ENCODE measurements at regions not wholly inside any gene's neighbourhood (a gene's known extent, or its start where the extent isn't known, plus 50 kb on each side); places are given as distances from the start of the nearest gene placed in this dataset.

- no peak overlapping the region for H3K27ac ChIP-seq
- no peaks in the 10 kb centered on the region for H3K27me3 ChIP-seq
- intact Hi-C loops (cut with DNase I): no loop called here
- no peaks in the 10 kb centered on the region for H3K36me3 ChIP-seq
- H3K4me1 ChIP-seq: no peaks in the 10 kb centered on the region
- ATAC-seq: no peak
- H3K9me3 ChIP-seq: no peaks in the 10 kb centered on the region
- TF ChIP-seq POLR2A (IDR thresholded peaks at IDR 0.05) (no peak), CTCF (IDR thresholded peaks at IDR 0.05) (no peak)
- 81 to 86% (median 84%) methylated on average over 3 of the region's 3 CpGs for WGBS, 4 donors
- no peak for DNase-seq
- H3K4me3 ChIP-seq: no peak overlapping the region
Observed at GRCh38 chr7:115680921-115681320, 349.6 kb downstream of the TFEC start.

GRCh38 chr7:115679976-115680375 lies 350.6 kb downstream of the TFEC start:
- no peak overlapping the region for H3K4me3 ChIP-seq
- ATAC-seq: peak in 1 of 4 donors; percentile 39
- no peak for DNase-seq
- H3K27ac ChIP-seq: no peak overlapping the region
- TF ChIP-seq CTCF (IDR thresholded peaks at IDR 0.05) (peak in 9 of 12 donors; percentile 8 to 46 (median 25)), POLR2A (IDR thresholded peaks at IDR 0.05) (no peak)
- H3K27me3 ChIP-seq: no peaks in the 10 kb centered on the region
- no peaks in the 10 kb centered on the region for H3K4me1 ChIP-seq
- intact Hi-C loops (cut with DNase I): loop anchor here in 2 of 10 donors (5.0 to 10.0 kb wide), 2 partner anchors 813 to 815 kb away; no protein-coding TSS in a partner anchor
- no peaks in the 10 kb centered on the region for H3K9me3 ChIP-seq
- 15 to 20% (median 18%) methylated on average over 2 of the region's 2 CpGs for WGBS, 4 donors
- H3K36me3 ChIP-seq: no peaks in the 10 kb centered on the region

GRCh38 chr7:115679423-115679822 lies 351.1 kb downstream of the TFEC start:
- intact Hi-C loops (cut with DNase I): loop anchor here in 2 of 10 donors (5.0 to 10.0 kb wide), 2 partner anchors 812 to 815 kb away; no protein-coding TSS in a partner anchor
- no peak for ATAC-seq
- WGBS, 4 donors: 89 to 98% (median 92%) methylated on average over 4 of the region's 4 CpGs
- no peak for TF ChIP-seq CTCF (IDR thresholded peaks at IDR 0.05)
- no peak for TF ChIP-seq POLR2A (IDR thresholded peaks at IDR 0.05)
- H3K4me1 ChIP-seq: no peaks in the 10 kb centered on the region
- no peaks in the 10 kb centered on the region for H3K36me3 ChIP-seq
- H3K27ac ChIP-seq: no peak overlapping the region
- DNase-seq: no peak
- no peaks in the 10 kb centered on the region for H3K27me3 ChIP-seq
- H3K9me3 ChIP-seq: no peaks in the 10 kb centered on the region
- H3K4me3 ChIP-seq: no peak overlapping the region

GRCh38 chr7:115678086-115678982 lies 352.2 kb downstream of the TFEC start:
- 65 to 71% (median 66%) methylated on average over 12 of the region's 12 CpGs for WGBS, 4 donors
- no peaks in the 10 kb centered on the region for H3K27me3 ChIP-seq
- DNase-seq (no peak), ATAC-seq (no peak)
- no peaks in the 10 kb centered on the region for H3K4me1 ChIP-seq
- TF ChIP-seq POLR2A (IDR thresholded peaks at IDR 0.05) (no peak), CTCF (IDR thresholded peaks at IDR 0.05) (no peak)
- H3K4me3 ChIP-seq: no peak overlapping the region
- H3K27ac ChIP-seq: no peak overlapping the region
- H3K36me3 ChIP-seq: no peaks in the 10 kb centered on the region
- no peaks in the 10 kb centered on the region for H3K9me3 ChIP-seq
- intact Hi-C loops (cut with DNase I): loop anchor here in 2 of 10 donors (5.0 to 10.0 kb wide), 2 partner anchors 811 to 814 kb away; no protein-coding TSS in a partner anchor

Measured in heart left ventricle (tissue), 16 donors.